Sigmoid colon (tissue), 6 donors: ENCODE measurements at regions not wholly inside any gene's neighbourhood (a gene's known extent, or its start where the extent isn't known, plus 50 kb on each side); places are given as distances from the start of the nearest gene placed in this dataset.

Experiments used
- DNase-seq: peaks from one replicate; pipeline ENCODE4 v3.0.0-alpha.2; 2019
- H3K27ac ChIP-seq, 4 donors: fragments of 200-600 bp; sonication (generic); one replicate each; pipeline ENCODE4 v1.5.1; 2016 to 2019; ENCODE audit warnings: mild to moderate bottlenecking in 1 of 4
- H3K27me3 ChIP-seq, 3 donors: fragments of 200-600 bp; sonication (generic); one replicate each; pipeline ENCODE4 v1.5.1; 2019; ENCODE audit warnings: mild to moderate bottlenecking in 1 of 3
- H3K36me3 ChIP-seq, 4 donors: fragments of 200-600 bp; sonication (generic); one replicate each; pipeline ENCODE4 v1.5.1; 2016 to 2019
- H3K4me1 ChIP-seq, 4 donors: fragments of 200-600 bp; sonication (generic); one replicate each; pipeline ENCODE4 v1.5.1; 2017 to 2019
- H3K4me3 ChIP-seq, 4 donors: fragments of 200-600 bp; sonication (generic); one replicate each; pipeline ENCODE4 v1.5.1; 2017 to 2019; ENCODE audit warnings: mild to moderate bottlenecking in 2 of 4, moderate library complexity in 1 of 4
- H3K9me3 ChIP-seq, 4 donors: fragments of 200-600 bp in 3 of 4; sonication (generic) in 3 of 4; one replicate each; pipeline versions ENCODE4 v1.5.1 to v1.6.1; 2013 to 2019
- EP300 ChIP-seq, 4 donors: sonication (generic); formaldehyde crosslinking; IDR thresholded peaks; one replicate each; pipeline ENCODE4 v1.6.1; 2017; ENCODE audit warnings: antibody characterized with exemption in 4 of 4
- POLR2A ChIP-seq, 2 donors: fragments of 450-650 bp; IDR thresholded peaks; one replicate each; pipeline ENCODE4 v1.6.1; 2016; ENCODE audit warnings: antibody characterized with exemption in 2 of 2, mild to moderate bottlenecking in 2 of 2, moderate library complexity in 2 of 2
- POLR2AphosphoS5 ChIP-seq, 4 donors: sonication (generic); formaldehyde crosslinking; IDR thresholded peaks; one replicate each; pipeline ENCODE4 v1.6.1; 2017; ENCODE audit warnings: antibody characterized with exemption in 4 of 4
- WGBS, 2 donors: extraction: QIAGEN DNeasy Blood & Tissue Kit; methylation state at CpG; one replicate each; pipeline ENCODE4 v1.1.7; 2013; 5-methylcytosine and 5-hydroxymethylcytosine counted together
- intact Hi-C: fragments of 100-400 bp; cut with DNase I; formaldehyde crosslinking; loops from one replicate; pipeline ENCODE4 v1.15.1; 2023
- TF ChIP-seq, protein P1 (sequence below), 4 experiments: fragments of 450-650 bp in 3 of 4; fragments of 200-600 bp in 1 of 4; IDR thresholded peaks; one replicate each; pipeline ENCODE4 v1.5.1; 2016 to 2019; ENCODE audit warnings: antibody characterized with exemption in 4 of 4, mild to moderate bottlenecking in 3 of 4, moderate library complexity in 2 of 4
- donor health status: healthy with polysubstance abuse.
- donor health status: healthy.

- no peak for DNase-seq
- Histone ChIP-seq H3K36me3 (no peaks in the 10 kb centered on the region), H3K9me3 (peaks cover 0 to 4% (median 0%) of the 10 kb centered on the region in 4 donors), H3K4me1 (no peaks in the 10 kb centered on the region), H3K27me3 (no peaks in the 10 kb centered on the region), H3K4me3 (no peak overlapping the region), H3K27ac (no peak overlapping the region)
- intact Hi-C loops = no loop called here
- WGBS, 2 donors = 79 to 88% methylated on average over 2 of the region's 2 CpGs
- TF ChIP-seq, protein P1, sequence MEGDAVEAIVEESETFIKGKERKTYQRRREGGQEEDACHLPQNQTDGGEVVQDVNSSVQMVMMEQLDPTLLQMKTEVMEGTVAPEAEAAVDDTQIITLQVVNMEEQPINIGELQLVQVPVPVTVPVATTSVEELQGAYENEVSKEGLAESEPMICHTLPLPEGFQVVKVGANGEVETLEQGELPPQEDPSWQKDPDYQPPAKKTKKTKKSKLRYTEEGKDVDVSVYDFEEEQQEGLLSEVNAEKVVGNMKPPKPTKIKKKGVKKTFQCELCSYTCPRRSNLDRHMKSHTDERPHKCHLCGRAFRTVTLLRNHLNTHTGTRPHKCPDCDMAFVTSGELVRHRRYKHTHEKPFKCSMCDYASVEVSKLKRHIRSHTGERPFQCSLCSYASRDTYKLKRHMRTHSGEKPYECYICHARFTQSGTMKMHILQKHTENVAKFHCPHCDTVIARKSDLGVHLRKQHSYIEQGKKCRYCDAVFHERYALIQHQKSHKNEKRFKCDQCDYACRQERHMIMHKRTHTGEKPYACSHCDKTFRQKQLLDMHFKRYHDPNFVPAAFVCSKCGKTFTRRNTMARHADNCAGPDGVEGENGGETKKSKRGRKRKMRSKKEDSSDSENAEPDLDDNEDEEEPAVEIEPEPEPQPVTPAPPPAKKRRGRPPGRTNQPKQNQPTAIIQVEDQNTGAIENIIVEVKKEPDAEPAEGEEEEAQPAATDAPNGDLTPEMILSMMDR (IDR thresholded peaks at IDR 0.05) = no peak
- no peak for TF ChIP-seq POLR2AphosphoS5 (IDR thresholded peaks at IDR 0.05)
- no peak for TF ChIP-seq POLR2A (IDR thresholded peaks at IDR 0.05)
- no peak for TF ChIP-seq EP300 (IDR thresholded peaks at IDR 0.05)
Observed at GRCh38 chr6:165019681-165020080, 289.7 kb downstream of the C6orf118 start.

DNA sequence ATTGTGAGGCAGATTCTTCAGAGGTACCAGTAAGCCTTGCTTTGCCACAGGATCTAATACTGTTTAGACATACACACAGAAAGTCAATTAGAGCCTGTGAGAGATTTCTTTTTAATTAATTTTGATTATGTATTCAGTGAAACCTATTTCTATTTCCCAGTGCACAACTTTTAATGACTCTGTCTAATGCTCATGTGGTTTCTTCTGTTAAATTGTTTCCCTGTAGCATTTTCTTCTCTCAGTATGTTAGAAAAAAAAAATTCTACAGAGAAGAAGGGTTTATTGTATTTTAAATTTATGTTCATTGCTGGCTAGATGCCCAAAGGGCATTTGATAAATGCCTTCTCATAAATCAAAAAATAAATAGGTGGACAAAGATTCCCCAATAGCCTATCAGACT, 293.7 kb downstream of the C6orf118 start:
- no peak for DNase-seq
- Histone ChIP-seq H3K4me1 (no peaks in the 10 kb centered on the region), H3K36me3 (no peaks in the 10 kb centered on the region), H3K27me3 (no peaks in the 10 kb centered on the region), H3K9me3 (peaks cover 0 to under 1% (median 0%) of the 10 kb centered on the region in 4 donors), H3K27ac (no peak overlapping the region), H3K4me3 (no peak overlapping the region)
- intact Hi-C loops = no loop called here
- TF ChIP-seq POLR2AphosphoS5 (IDR thresholded peaks at IDR 0.05) = no peak
- TF ChIP-seq EP300 (IDR thresholded peaks at IDR 0.05) = no peak
- TF ChIP-seq, protein P1 (IDR thresholded peaks at IDR 0.05) = no peak
- no peak for TF ChIP-seq POLR2A (IDR thresholded peaks at IDR 0.05)

DNA sequence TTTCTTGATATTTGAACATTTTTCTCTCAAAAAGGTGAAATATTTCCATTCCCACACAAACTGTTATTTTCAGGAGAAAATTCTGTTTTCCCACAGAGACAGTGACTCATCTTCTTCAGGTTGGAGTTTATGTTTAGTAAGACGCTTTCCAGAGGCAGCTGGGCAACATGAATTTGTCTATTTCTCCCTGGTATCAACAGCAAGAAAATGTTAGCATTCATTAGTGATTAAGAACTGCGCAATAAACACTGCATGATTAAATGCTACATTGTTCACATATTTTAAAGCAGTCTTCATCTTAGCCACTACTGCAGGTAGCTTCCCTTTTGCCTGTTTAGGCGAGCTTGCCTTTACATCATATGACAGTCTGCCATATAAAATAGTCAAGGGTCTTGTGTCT, 295.7 kb downstream of the C6orf118 start:
- TF ChIP-seq EP300 (IDR thresholded peaks at IDR 0.05) = no peak
- no peak for TF ChIP-seq POLR2A (IDR thresholded peaks at IDR 0.05)
- intact Hi-C loops = no loop called here
- no peaks in the 10 kb centered on the region for H3K27me3 ChIP-seq
- H3K36me3 ChIP-seq = no peaks in the 10 kb centered on the region
- no peak for DNase-seq
- H3K4me3 ChIP-seq = no peak overlapping the region
- H3K4me1 ChIP-seq = no peaks in the 10 kb centered on the region
- H3K9me3 ChIP-seq = no peaks in the 10 kb centered on the region
- 64 to 68% methylated on average over 3 of the region's 3 CpGs for WGBS, 2 donors
- H3K27ac ChIP-seq = no peak overlapping the region

- intact Hi-C loops = no loop called here
- Histone ChIP-seq H3K36me3 (no peaks in the 10 kb centered on the region), H3K27ac (no peak overlapping the region), H3K4me3 (no peak overlapping the region), H3K4me1 (no peaks in the 10 kb centered on the region), H3K27me3 (no peaks in the 10 kb centered on the region), H3K9me3 (no peaks in the 10 kb centered on the region)
- WGBS, 2 donors = 71 to 84% methylated on average over 4 of the region's 4 CpGs
- DNase-seq = no peak
- TF ChIP-seq, protein P1 (IDR thresholded peaks at IDR 0.05) = no peak
- TF ChIP-seq EP300 (IDR thresholded peaks at IDR 0.05) = no peak
- TF ChIP-seq POLR2AphosphoS5 (IDR thresholded peaks at IDR 0.05) = no peak
- TF ChIP-seq POLR2A (IDR thresholded peaks at IDR 0.05) = no peak
Observed at GRCh38 chr6:165012183-165012582, 297.2 kb downstream of the C6orf118 start.

DNA sequence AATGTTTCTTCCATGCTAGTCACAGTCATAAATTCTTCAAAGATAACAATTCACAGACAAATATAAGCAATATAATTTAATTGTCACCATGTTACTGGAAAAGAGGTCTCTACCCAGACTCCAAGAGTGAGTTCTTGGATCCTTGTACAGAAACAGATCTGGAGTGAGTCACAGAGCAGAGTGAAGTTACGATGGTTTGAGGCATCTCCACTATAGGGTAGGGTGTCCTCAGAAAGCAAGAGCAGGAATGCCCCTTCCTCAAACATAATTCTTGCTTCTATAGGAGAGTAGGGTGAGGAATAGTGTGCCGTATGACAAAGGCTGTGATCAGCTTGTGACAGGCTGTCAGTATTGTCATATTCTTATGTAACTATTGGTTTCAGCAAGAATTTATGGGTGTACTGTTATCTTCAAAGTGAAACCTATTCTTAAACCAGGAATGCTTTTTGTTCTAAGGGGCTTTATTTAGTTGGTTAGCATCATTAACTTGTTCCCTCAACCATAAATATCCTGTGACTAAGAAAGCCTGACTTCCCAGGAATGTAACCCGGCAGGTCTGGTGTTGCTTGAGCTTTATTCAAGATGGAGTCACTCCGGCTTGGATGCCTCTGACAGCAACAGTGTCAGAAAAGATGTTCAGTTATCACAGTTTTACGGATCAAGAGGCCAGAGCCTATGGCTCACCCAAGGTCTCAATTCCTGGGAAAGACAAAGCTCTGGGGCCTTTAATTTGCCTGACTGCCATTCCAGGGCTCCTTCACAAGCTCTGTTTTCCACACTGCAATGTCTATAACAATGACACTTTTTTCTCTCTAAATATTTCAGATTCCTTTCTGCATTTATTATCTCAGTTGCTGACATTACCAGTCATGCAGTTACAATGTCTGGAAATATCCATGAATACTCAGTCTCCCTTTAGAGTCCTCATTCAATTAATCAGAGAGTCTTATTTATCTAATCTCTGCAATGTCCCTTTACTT, 298.6 kb downstream of the C6orf118 start:
- no peak for DNase-seq
- WGBS, 2 donors = 49 to 65% methylated on average over 5 of the region's 5 CpGs
- Histone ChIP-seq H3K4me1 (no peaks in the 10 kb centered on the region), H3K27me3 (no peaks in the 10 kb centered on the region), H3K36me3 (no peaks in the 10 kb centered on the region), H3K4me3 (no peak overlapping the region), H3K9me3 (no peaks in the 10 kb centered on the region), H3K27ac (no peak overlapping the region)
- TF ChIP-seq, protein P1 (IDR thresholded peaks at IDR 0.05) = no peak
- TF ChIP-seq POLR2A (IDR thresholded peaks at IDR 0.05) = no peak
- intact Hi-C loops = no loop called here
